ENCODE measurements at regions not wholly inside any gene's neighbourhood (a gene's known extent, or its start where the extent isn't known, plus 50 kb on each side); places are given as distances from the start of the nearest gene placed in this dataset.
A peak's percentile ranks its signal among the peaks of the same experiment; 100 is the strongest.
"Not testable (repeated sequence)": the region's sequence is repeated elsewhere in the genome, so short reads cannot be mapped to it uniquely, and the experiment has no call there.

DNA sequence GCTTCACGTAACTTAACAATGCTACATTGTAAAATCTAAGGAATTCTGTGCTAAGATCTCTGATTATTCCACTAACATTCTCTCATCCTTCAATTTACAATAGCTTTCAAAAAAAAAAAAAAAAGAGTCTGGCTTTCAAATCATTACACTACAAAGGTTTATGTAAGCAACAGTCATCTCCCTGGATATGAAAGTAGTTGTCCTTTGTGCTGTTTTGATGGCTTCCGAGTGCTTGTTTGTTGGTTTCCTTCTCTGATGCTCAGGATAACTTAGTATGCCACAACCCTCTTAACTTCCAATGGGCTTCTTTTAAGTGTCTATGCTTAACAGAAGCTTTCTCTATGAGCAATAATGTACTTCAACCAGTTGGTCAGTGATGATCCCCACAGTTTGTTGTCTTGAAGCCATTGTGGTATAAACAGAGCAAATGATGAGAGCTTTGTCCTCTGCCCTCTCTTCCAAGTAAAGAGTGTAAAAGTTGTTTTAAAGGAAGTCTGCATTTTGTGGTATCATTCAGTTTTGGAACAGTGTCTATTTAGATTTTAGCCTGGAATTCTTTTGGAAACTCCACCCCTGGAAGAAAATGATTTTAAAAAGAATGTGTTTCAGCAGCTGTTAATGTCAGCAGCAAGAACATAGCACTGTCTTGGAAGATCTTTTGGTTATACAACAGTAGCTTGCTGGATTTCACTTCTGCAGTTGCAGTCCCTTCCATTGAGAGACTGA lies 396.1 kb upstream of the RGS6 start:
- no peak for DNase-seq (ENCODE audit: low spot score)

DNA sequence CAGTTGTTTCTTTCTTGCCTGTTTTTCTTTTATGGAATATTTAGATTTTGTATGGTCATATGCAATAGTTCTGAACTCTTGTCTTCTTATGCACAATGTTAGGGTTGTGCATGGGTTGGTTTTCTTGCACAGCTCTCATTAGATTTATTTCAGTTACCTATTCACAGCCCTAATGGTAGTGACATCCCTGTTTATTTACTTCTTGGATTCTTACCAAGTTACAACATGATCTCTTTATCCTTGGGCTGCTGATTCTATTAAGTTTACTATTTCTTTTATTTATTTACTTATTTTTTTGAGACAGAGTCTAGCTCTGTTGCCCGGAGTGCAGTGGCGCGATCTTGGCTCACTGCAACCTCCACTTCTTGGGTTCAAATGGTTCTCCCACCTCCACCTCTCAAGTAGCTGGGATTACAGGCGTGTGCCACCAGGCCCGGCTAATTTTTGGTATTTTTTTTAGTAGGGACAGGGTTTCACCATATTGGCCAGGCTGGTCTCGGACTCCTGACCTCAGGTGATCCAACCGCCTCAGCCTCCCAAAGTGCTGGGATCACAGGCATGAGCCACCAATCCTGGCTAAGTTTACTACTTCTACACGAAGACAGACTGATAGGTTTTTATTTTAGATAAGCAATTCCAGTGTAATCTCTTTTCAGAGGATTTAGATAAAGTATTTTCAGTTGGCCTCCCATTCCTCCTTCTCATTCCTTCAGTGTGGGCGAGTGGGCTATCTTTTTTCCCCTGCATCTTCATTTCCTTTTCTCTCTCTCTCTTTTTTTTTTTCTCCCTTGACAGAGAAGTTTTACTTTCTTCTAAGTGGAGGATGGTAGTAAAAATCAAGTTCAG lies 395.1 kb upstream of the RGS6 start:
- no peak for DNase-seq (ENCODE audit: low spot score)

DNA sequence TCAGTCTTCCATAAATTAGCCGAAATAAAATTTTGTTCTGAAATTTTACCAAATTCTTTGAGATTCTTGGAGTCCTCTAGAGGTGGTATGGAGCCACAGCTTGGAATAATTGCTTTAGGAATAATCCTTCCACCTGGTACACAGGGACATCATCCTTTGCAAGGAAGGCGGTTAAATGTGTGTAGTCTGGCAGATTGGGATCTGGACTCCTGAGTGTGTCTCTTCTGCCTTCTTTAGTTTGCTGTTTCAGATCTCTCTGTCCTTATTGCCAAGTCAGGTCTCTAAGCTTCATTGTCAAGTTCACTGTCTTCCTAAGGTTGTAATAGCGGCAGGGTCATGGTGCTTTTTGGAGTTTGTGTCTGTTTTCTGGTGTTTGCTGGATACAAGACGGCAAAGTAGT lies 393.9 kb upstream of the RGS6 start:
- DNase-seq (ENCODE audit: low spot score), result no peak

DNA sequence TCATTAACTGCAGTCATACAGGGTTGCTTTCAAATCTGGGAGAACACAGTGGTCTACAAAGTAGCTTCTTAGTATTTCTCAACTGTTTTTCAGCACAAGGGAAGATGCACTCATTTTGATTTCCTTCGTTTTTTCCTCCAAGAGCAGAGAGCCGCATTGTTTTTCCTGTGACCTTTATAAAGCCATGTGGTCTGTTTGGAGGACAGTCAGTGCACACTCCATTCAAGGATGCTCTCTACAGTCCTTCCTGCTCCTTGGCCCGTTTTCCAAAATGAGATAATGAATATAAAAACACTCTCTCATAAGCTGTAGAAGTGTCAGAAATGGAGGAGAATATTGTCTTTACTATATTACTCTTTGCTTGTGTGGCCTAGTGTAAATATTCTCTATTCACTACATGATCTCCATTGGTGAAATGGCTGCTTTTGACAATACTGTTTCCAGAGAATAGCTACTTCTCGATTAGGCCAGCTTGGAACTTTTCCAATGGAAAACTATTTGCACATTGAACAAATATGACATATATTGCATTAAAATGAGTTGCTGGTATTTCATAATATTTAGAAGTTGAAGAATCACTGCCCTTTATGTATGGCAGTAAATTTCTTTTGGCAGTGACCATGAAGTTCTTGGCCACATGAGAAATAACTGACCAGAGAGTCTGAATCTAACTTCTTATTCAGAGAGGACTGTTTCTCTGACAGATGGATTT lies 393.1 kb upstream of the RGS6 start:
- DNase-seq (ENCODE audit: low spot score), result no peak

DNA sequence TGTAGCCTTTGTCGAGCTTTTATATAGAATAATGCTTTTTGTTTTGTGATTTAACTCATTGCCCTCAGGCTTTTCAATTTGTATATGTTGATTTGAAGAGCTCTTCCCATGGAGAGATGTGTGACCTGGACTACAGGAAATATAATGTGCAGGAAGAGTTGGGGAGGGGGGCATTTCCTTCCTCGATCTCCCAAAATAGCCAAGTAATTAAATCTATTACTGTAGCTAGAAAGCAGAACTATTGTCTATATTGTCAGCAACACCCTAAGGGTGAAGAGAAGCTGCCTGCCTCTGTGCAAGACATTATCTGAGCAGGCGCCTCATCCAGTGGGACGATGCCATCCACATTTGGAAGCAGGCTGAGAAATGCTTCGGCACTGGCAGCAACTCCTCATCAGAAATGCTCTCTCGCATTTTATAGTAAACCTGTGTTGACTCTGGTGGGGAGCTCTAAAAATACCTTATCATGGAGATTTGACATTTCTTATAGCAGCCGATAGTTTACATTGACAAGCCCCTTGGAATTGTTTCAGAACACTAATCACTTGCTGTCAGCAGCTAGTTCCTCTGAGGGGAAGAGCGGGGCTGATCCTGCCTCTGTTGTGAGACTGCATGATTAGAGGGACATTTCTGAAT lies 392.5 kb upstream of the RGS6 start:
- no peak for DNase-seq (ENCODE audit: low spot score)

DNA sequence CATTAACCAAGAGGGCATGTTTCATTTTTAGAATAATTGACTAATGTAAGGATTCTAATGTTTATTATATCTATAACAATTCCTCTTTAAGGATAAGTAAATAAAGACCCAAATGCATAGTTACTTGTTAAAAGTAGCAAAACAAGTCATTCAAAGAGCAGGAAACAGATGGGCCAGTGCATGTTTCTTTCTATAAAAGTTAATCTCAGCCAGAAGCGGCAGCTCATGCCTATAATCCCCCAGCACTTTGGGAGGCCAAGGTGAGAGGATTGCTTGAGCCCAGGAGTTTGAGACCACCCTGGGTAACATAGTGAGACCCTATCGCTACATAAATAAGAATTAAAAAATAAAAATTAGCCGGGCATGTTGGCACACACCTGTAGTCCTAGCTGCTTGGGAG lies 391.0 kb upstream of the RGS6 start:
- no peak for DNase-seq (ENCODE audit: low spot score)

DNA sequence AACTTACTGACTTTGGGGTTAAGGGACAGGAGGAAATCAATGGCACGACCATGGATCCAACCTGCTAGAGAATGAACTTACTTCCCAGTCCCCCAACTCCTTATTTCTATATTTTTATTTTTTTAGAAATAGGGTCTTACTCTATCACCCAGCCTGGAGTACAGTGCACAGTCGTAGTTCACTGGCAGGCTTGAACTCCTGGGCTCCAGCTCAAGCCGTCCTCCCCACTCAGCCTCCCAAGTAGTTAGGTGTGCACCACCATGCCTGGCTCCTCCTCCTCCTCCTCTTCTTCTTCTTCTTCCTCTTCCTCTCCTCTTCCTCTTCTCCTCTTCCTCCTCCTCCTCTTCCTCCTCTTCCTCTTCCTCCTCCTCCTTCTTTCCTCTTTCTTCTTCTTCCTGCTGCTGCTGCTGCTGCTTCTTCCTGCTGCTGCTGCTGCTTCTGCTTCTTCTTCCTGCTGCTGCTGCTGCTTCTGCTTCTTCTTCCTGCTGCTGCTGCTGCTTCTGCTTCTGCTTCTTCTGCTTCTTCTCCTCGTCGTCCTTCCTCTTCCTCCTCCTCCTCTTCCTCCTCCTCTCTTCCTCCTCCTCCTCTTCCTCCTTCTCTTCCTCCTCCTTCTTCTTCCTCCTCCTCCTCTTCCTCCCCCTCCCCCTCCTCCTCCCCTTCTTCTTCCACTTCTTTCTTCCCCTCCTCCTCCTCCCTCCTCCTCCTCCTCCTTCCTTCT lies 390.1 kb upstream of the RGS6 start:
- DNase-seq (ENCODE audit: low spot score), result no peak

DNA sequence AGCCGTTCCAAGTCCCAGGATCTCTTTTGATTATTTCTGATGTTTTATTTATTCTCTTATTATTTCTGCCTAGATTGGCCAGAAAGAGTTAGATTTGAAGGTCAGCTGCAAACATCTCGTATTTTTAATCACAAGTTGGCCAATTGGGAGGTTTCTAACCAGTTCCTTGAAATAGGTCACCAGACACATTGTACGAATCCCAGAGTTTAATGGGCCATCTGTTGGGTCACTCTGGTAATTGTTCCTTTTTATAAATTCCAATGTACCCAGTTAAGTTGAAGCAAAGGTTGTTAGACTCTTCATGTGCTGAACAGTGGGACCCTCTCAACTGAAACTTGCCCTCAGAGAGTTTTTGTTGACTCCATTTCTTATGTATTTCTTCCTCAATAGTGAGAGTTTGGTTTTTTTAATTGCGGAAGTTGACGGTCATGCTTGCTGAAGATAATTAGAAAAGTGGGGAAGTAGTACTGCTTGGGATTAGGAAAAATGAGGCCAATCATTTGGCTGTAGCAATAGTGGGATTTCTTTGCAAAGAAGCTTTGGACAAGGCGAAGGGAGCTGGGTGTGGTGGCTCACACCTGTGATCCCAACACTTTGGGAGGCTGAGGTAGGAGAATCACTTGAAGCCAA lies 382.7 kb upstream of the RGS6 start:
- DNase-seq (ENCODE audit: low spot score), result no peak

DNA sequence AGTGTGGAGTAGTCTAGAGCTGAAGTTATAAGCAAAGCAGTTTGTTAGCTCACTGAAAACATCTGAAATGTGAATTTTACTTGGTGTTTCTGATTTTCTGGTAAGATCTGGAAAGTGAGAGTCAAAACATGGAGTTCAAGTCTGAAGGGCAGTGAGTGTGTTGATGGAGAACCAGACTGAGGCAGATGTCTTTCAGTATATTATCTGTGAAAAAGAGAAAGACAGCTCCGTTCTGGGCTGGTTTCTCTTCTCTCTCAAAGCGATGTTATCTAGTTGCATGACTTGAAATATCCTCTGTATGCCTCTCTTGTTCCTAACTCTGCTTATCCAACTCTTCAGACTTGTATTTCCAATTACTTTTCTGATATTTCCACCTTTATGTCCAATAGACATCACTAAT lies 381.9 kb upstream of the RGS6 start:
- no peak for DNase-seq (ENCODE audit: low spot score)

DNA sequence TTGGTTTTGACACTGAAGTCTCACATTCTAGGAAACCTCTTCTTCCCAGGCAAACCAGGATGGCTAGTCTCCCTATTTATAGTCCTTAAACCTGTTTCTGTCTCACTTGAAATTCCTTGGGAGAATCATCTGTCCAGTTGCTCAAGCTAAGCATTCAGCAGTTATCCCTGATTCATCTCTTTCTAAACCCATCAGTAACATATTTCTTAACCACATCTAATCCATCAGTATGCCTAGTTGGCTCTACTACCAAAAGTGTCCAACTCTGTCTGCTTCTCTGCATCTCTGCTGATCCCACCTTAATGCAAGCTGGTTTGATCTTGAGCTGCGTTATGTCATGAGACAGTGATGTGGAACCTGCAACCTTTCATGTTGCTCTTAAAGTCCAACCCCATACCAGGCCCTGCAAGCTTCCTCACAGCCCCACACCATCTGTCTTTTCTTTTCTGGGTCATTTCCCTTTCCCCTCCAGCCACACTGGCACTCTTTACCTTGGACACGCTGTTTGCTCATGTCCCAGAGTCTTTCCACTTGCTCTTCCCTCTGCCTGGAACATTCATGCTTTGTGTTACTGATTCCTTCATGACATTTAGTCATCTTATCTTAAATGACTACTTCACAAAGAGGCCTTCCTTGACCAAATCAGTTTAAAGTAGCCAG lies 380.8 kb upstream of the RGS6 start:
- DNase-seq (ENCODE audit: low spot score), result peak; percentile 67

DNA sequence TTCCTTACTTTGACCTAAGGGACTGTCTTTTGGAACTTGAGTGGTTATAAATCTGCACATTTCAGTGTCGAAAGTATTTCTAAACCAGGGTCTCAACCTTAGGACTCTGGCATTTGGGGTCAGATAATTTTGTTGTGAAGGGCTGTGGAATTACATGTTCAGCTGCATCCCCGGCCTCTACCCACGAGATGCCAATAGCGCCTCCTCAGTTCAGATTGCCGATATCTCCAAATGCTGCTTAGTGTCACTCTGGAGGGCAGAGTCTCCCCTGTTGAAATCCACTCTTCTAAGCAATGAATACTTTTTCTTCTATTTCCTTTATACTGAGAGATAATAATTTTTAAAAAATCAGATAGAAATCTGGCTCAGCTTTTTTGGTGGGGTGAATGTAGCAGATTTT lies 379.4 kb upstream of the RGS6 start:
- DNase-seq (ENCODE audit: low spot score), result no peak

DNA sequence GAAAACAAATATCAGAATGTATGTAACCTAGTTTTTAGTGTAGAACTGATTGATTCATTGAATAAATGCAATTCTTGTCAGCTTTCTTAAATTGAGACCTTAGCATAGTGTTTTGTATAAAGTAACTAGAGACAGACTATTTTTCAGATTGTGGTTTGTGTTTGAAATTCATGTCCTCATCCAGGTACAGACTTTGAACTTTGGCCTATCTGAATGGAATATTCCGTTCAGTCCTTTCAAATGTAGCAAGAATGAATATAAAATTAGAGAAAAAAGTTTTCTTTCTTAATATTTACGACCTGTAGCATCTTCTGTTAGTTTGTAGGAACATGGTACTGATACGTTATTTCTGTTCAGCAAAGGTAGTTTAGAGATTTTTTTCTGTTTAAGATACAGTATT lies 378.4 kb upstream of the RGS6 start:
- no peak for DNase-seq (ENCODE audit: low spot score)

DNA sequence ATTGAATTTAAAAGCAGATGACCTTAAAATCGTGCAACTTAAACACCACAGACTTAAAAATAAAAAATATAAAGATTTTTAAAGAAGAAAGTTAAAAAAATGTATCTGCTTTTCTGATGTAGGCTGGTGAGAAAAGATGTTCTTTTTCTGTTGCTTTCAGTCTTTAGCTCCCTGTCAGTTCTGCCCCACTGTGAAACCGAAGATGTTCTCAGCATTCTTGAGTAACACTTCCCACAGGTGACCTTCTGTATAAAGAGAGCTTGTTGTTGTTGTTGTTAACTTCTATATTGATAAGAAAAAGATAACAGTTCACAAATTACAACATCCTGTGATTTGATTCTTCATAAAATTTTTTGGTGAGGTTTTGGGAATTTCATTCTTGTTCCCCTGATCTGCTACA lies 377.9 kb upstream of the RGS6 start:
- DNase-seq (ENCODE audit: low spot score), result no peak

DNA sequence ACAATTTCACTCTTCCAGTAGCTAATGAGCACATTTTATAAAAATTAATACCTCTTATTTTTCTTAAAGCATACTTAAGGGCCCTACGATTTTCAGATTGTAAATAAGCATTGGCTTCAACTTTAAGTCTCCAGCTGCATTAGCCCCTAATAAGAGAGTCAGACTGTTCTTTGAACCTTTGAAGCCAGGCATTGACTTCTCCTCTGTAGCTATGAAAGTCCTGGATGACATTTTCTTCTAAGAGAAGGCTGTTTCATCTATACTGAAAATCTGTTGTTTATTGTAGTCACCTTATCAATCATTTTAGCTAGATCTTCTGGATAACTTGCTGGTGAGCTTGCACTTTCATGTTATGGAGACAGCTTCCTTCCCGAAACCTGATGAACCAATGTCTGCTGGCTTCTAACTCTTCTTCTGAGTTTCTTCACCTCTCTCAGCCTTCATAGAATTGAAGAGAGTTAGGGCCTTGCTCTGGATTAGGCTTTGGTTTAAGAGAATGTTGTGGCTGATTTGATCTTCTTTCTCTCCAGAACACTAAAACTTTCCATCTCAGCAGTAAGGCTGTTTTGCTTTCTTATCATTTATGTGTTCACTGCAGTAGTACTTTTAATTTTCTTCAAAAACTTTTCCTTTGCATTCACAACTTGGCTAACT lies 377.1 kb upstream of the RGS6 start:
- DNase-seq (ENCODE audit: low spot score), result no peak

DNA sequence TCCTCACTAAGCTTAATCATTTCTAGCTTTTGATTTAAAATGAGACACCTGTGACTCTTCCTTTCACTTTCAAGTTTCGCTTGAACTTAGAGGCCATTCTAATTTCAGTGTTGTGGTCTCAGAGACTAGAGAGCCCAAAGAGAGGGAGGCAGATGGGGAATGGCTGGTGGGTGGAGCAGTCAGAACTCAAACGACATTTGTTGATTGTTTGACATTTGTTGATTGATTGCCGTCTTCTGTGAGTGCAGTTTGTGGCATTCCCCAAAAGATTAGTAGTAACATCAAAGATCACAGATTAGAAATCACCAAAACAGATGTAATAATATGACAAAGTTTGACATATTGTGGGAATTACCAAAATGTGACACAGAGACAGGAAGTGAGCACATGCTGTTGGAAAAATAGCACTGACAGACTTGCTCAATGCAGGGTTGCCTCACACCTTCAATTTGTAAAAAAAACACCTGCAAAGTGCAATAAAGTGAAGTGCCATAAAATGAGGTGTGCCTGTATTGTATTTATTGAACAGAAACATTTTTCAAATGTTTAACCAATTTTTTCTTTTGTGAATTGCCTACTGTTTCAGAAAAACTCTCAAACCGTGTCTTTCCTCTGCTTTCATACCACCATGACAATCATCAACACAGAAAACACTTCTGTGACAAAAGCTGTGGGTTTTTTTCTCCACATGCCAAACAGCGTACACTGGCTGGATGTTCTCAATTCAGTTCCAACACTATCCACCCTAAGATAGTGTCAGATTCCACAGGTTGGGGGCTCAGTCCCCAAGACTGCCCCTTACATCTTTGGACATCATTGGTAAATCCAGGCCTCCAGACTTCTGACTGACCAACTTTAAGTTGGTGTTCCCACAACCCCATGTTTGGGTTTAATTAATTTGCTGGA lies 376.3 kb upstream of the RGS6 start:
- no peak for DNase-seq (ENCODE audit: low spot score)

DNA sequence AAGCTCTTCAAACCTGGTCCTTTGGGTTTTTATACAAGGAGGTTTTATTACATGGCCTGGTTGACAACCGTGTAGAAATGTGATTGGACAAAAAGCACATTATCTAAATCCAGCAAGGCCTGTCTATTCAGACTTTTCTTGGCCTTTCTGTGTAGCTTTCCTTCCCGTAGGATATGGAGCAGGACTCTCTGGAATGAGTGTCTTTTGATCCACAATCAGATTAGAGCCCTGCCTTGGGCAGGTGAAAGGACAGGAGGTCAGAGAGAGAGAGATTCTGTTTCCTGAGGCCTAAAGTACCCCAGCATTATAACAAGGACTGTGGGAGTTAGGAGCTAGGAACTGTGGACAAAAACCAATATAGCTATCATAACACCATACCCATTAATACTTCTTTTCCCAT lies 375.5 kb upstream of the RGS6 start:
- DNase-seq (ENCODE audit: low spot score), result no peak

DNA sequence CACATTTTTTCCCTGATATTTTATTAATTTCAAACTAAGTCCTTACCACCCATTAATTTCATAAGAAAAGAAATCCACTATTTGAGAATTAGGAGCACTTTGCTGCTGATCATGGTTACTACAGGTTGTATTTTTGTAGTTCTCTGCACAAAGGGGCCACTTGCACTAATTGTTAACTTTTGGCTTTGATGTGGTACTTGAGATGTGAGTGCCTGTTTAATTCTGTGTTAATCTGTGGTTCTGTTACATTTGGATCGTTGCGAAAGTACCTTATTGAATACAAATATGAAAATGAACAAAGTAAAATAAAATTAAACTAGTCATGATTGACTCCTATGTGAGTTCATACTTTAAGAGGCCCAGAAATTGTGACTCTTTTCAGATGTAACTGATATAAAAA lies 374.9 kb upstream of the RGS6 start:
- no peak for DNase-seq (ENCODE audit: low spot score)

DNA sequence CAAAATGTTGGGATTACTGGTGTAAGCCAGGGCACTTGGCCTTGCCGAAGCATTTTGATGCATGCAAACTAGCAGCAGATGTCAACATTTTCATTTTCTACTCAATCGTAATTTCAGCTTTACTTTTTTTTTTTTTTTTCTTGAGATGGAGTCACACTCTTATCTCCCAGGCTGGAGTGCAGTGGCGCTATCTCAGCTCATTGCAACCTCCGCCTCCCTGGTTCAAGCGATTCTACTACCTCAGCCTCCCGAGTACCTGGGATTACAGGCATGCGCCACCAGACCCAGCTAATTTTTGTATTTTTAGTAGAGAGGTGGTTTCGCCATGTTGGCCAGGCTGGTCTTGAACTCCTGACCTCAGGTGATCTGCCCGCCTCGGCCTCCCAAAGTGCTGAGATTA lies 373.3 kb upstream of the RGS6 start:
- DNase-seq (ENCODE audit: low spot score), result not testable (repeated sequence)

DNA sequence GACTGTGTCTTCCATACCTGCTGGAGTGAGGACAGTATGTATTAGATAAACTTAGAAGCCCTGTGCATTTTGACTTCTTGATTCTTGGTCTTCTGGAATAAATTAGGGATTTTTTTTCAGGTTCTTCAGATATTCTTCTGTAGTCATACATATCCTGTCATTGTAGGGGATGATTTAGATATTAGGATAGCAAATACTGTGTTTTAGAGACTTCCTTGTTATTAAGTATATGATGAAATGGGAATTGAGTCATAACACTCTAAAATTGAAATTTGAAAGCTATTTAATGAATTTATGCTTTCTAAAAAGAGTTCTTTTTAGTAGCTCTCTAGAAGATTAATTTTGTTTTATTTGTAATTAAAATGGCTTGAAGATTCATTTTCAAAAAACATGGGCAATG lies 371.5 kb upstream of the RGS6 start:
- no peak for DNase-seq (ENCODE audit: low spot score)

Data from SK-N-DZ (cell line).